OCI-LY7 (cell line): ENCODE measurements at regions not wholly inside any gene's neighbourhood (a gene's known extent, or its start where the extent isn't known, plus 50 kb on each side); places are given as distances from the start of the nearest gene placed in this dataset.

Experiments
- EZH2phosphoT487 ChIP-seq: fragments of 200-600 bp; sonication (generic); IDR thresholded peaks from 2 replicates; pipeline ENCODE4 v1.6.1; 2018; ENCODE audit warnings: low read depth, borderline replicate concordance, mild to moderate bottlenecking, mixed run types, antibody characterized with exemption, low read length, moderate library complexity, mixed read lengths
- TF ChIP-seq, protein P1 (sequence below): fragments of 200-600 bp; sonication (generic); conservative IDR thresholded peaks from 2 replicates; pipeline ENCODE4 v1.5.1; 2014; ENCODE audit warnings: mild to moderate bottlenecking, antibody characterized with exemption, low read length, moderate library complexity, mixed read lengths

DNA sequence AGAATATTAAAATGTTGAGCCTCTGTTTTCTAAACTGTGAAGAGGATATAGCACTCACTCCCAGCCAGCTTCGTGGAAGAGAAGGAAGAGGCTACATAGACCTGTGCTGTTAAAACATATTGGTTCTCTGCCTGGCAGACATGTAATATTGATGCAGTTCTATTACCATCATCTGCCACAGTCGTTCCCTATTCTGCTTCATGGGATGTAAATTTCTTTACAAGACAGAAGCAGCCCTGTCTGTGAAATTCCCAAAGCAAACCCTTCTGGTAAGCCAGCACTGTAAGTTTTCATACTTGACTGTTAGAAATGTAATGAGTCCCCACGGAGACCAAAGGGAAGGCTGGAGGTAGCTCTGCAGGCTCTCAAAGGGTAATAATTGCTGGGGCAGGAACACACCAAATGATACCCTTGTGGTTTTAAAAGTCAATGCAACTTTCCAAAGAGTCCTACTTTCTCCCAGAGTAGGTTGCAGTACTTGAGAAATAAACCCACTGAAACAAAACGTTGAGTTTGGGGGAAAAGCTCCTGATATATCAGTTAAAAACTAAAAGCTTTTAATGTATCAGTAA is 129.9 kb upstream of the HES1 start:
- TF ChIP-seq, protein P1, sequence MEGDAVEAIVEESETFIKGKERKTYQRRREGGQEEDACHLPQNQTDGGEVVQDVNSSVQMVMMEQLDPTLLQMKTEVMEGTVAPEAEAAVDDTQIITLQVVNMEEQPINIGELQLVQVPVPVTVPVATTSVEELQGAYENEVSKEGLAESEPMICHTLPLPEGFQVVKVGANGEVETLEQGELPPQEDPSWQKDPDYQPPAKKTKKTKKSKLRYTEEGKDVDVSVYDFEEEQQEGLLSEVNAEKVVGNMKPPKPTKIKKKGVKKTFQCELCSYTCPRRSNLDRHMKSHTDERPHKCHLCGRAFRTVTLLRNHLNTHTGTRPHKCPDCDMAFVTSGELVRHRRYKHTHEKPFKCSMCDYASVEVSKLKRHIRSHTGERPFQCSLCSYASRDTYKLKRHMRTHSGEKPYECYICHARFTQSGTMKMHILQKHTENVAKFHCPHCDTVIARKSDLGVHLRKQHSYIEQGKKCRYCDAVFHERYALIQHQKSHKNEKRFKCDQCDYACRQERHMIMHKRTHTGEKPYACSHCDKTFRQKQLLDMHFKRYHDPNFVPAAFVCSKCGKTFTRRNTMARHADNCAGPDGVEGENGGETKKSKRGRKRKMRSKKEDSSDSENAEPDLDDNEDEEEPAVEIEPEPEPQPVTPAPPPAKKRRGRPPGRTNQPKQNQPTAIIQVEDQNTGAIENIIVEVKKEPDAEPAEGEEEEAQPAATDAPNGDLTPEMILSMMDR = 0 out of 2 replicates have a peak, but pooled peaks have one; percentile 10
- TF ChIP-seq EZH2phosphoT487 = no peak
